GM20000 (cell line): ENCODE measurements at regions not wholly inside any gene's neighbourhood (a gene's known extent, or its start where the extent isn't known, plus 50 kb on each side); places are given as distances from the start of the nearest gene placed in this dataset.

ENCODE experiments used
- DNase-seq: peaks from one replicate; pipeline ENCODE4 v3.0.0; 2012; ENCODE audit warnings: low spot score
- CTCF ChIP-seq: IDR thresholded peaks from 2 replicates; pipeline ENCODE4 v1.5.1; 2012; ENCODE audit warnings: mild to moderate bottlenecking, control low read depth; ENCODE audit errors: extremely low read depth, missing control alignments

GRCh38 chr2:149904352-149905175 lies 317.0 kb upstream of the MMADHC start:
- TF ChIP-seq CTCF: no peak
- DNase-seq: no peak

GRCh38 chr2:149903626-149904025 lies 316.1 kb upstream of the MMADHC start:
- DNase-seq: no peak
- TF ChIP-seq CTCF: no peak

- DNase-seq: no peak
- TF ChIP-seq CTCF: no peak
Measured at GRCh38 chr2:149902081-149902480, 314.5 kb upstream of the MMADHC start.

GRCh38 chr2:149901231-149901859 lies 313.8 kb upstream of the MMADHC start:
- DNase-seq: no peak
- TF ChIP-seq CTCF: no peak

- DNase-seq: no peak
- TF ChIP-seq CTCF: no peak
Measured at GRCh38 chr2:149899390-149899789, 311.8 kb upstream of the MMADHC start.

GRCh38 chr2:149894760-149895159 lies 307.2 kb upstream of the MMADHC start:
- no peak for TF ChIP-seq CTCF
- no peak for DNase-seq

- TF ChIP-seq CTCF: no peak
Measured at GRCh38 chr2:149894226-149894625, 306.7 kb upstream of the MMADHC start.

More at GRCh38 chr2:149894226-149894625, 306.7 kb upstream of the MMADHC start:
- no peak for DNase-seq
